GM12892 (cell line): ENCODE measurements at regions not wholly inside any gene's neighbourhood (a gene's known extent, or its start where the extent isn't known, plus 50 kb on each side); places are given as distances from the start of the nearest gene placed in this dataset.
"Not testable (repeated sequence)": the region's sequence is repeated elsewhere in the genome, so short reads cannot be mapped to it uniquely, and the experiment has no call there.

Source experiments
- POLR2A ChIP-seq: IDR thresholded peaks from 2 replicates; pipeline ENCODE4 v1.6.1; 2011; ENCODE audit warnings: low read depth, low read length, control low read depth
- TAF1 ChIP-seq: IDR thresholded peaks from 2 replicates; pipeline ENCODE4 v1.6.1; 2011; ENCODE audit warnings: low read depth, mild to moderate bottlenecking, control low read depth, low read length, borderline replicate concordance

GRCh38 chr17:30724034-30724650, 100.3 kb downstream of the CRLF3 start:
- not testable (repeated sequence) for TF ChIP-seq POLR2A, TAF1
